Hematopoietic multipotent progenitor cell treated with erythropoietin and hydrocortisone succinate and interleukin-3 and kit ligand, for 17 days (in vitro differentiated cells): ENCODE measurements at regions not wholly inside any gene's neighbourhood (a gene's known extent, or its start where the extent isn't known, plus 50 kb on each side); places are given as distances from the start of the nearest gene placed in this dataset.

Source experiments
- DNase-seq: peaks from one replicate; pipeline ENCODE4 v3.0.0-alpha.2; 2015; ENCODE audit warnings: low spot score

GRCh38 chr5:124924729-124925128 is 178.3 kb upstream of the ZNF608 start:
- no peak for DNase-seq

- no peak for DNase-seq
Observed at GRCh38 chr5:124927735-124928134, 181.3 kb upstream of the ZNF608 start.

- no peak for DNase-seq
Observed at GRCh38 chr5:124929000-124929399, 182.6 kb upstream of the ZNF608 start.

GRCh38 chr5:124932791-124933600 is 186.6 kb upstream of the ZNF608 start:
- no peak for DNase-seq

GRCh38 chr5:124935065-124935464 is 188.6 kb upstream of the ZNF608 start:
- DNase-seq = no peak

- no peak for DNase-seq
Observed at GRCh38 chr5:124936626-124936933, 190.1 kb upstream of the ZNF608 start.

GRCh38 chr5:124941051-124942049 is 194.9 kb upstream of the ZNF608 start:
- no peak for DNase-seq

- DNase-seq = no peak
Observed at GRCh38 chr5:124948062-124948753, 201.8 kb upstream of the ZNF608 start.

- DNase-seq = no peak
Observed at GRCh38 chr5:124948754-124949275, 202.4 kb upstream of the ZNF608 start.

GRCh38 chr5:124949862-124950261 is 203.4 kb upstream of the ZNF608 start:
- no peak for DNase-seq

- DNase-seq = no peak
Observed at GRCh38 chr5:124951105-124951504, 204.7 kb upstream of the ZNF608 start.

- no peak for DNase-seq
Observed at GRCh38 chr5:124951661-124952060, 205.2 kb upstream of the ZNF608 start.

GRCh38 chr5:124952079-124952478 is 205.6 kb upstream of the ZNF608 start:
- DNase-seq = no peak

- DNase-seq = no peak
Observed at GRCh38 chr5:124952566-124952965, 206.1 kb upstream of the ZNF608 start.

- DNase-seq = no peak
Observed at GRCh38 chr5:124954784-124955183, 208.3 kb upstream of the ZNF608 start.

GRCh38 chr5:124956471-124957029 is 210.1 kb upstream of the ZNF608 start:
- no peak for DNase-seq

- no peak for DNase-seq
Observed at GRCh38 chr5:124957063-124957462, 210.6 kb upstream of the ZNF608 start.

- DNase-seq = no peak
Observed at GRCh38 chr5:124960266-124960665, 213.8 kb upstream of the ZNF608 start.

GRCh38 chr5:124961521-124961920 is 215.1 kb upstream of the ZNF608 start:
- no peak for DNase-seq

- DNase-seq = no peak
Observed at GRCh38 chr5:124962111-124962510, 215.7 kb upstream of the ZNF608 start.

GRCh38 chr5:124962735-124963134 is 216.3 kb upstream of the ZNF608 start:
- no peak for DNase-seq
